PC-3 (cell line): ENCODE measurements at regions not wholly inside any gene's neighbourhood (a gene's known extent, or its start where the extent isn't known, plus 50 kb on each side); places are given as distances from the start of the nearest gene placed in this dataset.
"Not testable (repeated sequence)": the region's sequence is repeated elsewhere in the genome, so short reads cannot be mapped to it uniquely, and the experiment has no call there.

Source experiments
- ATAC-seq: fragments of 200-7000 bp; cut with Tn5 transposase; 2 replicates; pipeline ENCODE4 v1.9.1; 2020; ENCODE audit warnings: mild to moderate bottlenecking, moderate library complexity
- BruUV-seq: library from RNA; stranded (reverse); fragments of 400-500 nt; replicated peaks from 2 replicates; lab custom pipeline; 2021; lab: Mats Ljungman, UMichigan
- CTCF ChIA-PET: fragments of 300-600 bp; sonication (Branson Sonifier 250); formaldehyde crosslinking; loops from one replicate; lab custom pipeline; 2022; ENCODE audit warnings: antibody characterized with exemption; lab: Charles Lee
- POLR2A ChIA-PET: fragments of 300-600 bp; sonication (Branson Sonifier 250); formaldehyde crosslinking; loops from one replicate; lab custom pipeline; 2022; ENCODE audit warnings: antibody characterized with exemption; ENCODE audit not compliant: unreplicated experiment; lab: Charles Lee
- DNase-seq: peaks from one replicate; pipeline ENCODE4 v3.0.0-alpha.2; 2015
- H2AFZ ChIP-seq: fragments of 300-600 bp; sonication (generic); 2 replicates; pipeline ENCODE4 v1.6.0; 2016; ENCODE audit warnings: antibody characterized with exemption, low read length
- H3F3A ChIP-seq: fragments of 300-600 bp; sonication (generic); one replicate; pipeline ENCODE4 v1.6.0; 2017; ENCODE audit warnings: antibody characterized with exemption, low read length, control low read depth, mild to moderate bottlenecking; ENCODE audit not compliant: unreplicated experiment
- H3K27ac ChIP-seq: fragments of 300-600 bp; sonication (generic); 2 replicates; pipeline ENCODE4 v1.5.1; 2016; ENCODE audit warnings: mild to moderate bottlenecking, low read length
- H3K27me3 ChIP-seq: fragments of 300-600 bp; sonication (generic); 2 replicates; pipeline ENCODE4 v1.6.1; 2016; ENCODE audit warnings: low read length, mixed read lengths
- H3K36me3 ChIP-seq: fragments of 300-600 bp; sonication (generic); 2 replicates; pipeline ENCODE4 v1.6.1; 2016; ENCODE audit warnings: low read depth, mixed run types, low read length, mixed read lengths
- H3K4me1 ChIP-seq: fragments of 300-600 bp; sonication (generic); 2 replicates; pipeline ENCODE4 v1.5.1; 2016; ENCODE audit warnings: low read length; ENCODE audit not compliant: insufficient read depth
- H3K4me2 ChIP-seq: fragments of 300-600 bp; sonication (generic); 2 replicates; pipeline ENCODE4 v1.6.0; 2016; ENCODE audit warnings: low read length
- H3K4me3 ChIP-seq: fragments of 300-600 bp; sonication (generic); 2 replicates; pipeline ENCODE4 v1.5.1; 2016; ENCODE audit warnings: mild to moderate bottlenecking, low read length, mixed read lengths
- H3K79me2 ChIP-seq: fragments of 300-600 bp; sonication (generic); 2 replicates; pipeline ENCODE4 v1.6.1; 2017; ENCODE audit warnings: low read length, mixed read lengths
- H3K9ac ChIP-seq: fragments of 300-600 bp; sonication (generic); 2 replicates; pipeline ENCODE4 v1.6.0; 2016; ENCODE audit warnings: mild to moderate bottlenecking, low read length
- H3K9me2 ChIP-seq: fragments of 300-600 bp; sonication (generic); replicated peaks from 2 replicates; pipeline ENCODE4 v1.6.1; 2016; ENCODE audit warnings: mixed run types, low read length, mixed read lengths
- H3K9me3 ChIP-seq: fragments of 300-600 bp; sonication (generic); 2 replicates; pipeline ENCODE4 v1.6.1; 2016; ENCODE audit warnings: low read length, mixed read lengths
- H4K20me1 ChIP-seq: fragments of 300-600 bp; sonication (generic); 2 replicates; pipeline ENCODE4 v1.6.1; 2016; ENCODE audit warnings: low read length, mixed read lengths
- EZH2 ChIP-seq: fragments of 300-600 bp; sonication (generic); IDR thresholded peaks from one replicate; pipeline ENCODE4 v1.6.1; 2017; ENCODE audit warnings: antibody characterized with exemption, mild to moderate bottlenecking, low read length; ENCODE audit not compliant: unreplicated experiment
- EZH2phosphoT487 ChIP-seq: fragments of 300-600 bp; sonication (generic); IDR thresholded peaks from 2 replicates; pipeline ENCODE4 v1.6.1; 2018; ENCODE audit warnings: mild to moderate bottlenecking, antibody characterized with exemption, low read length, borderline replicate concordance
- intact Hi-C: fragments of 100-400 bp; cut with micrococcal nuclease; formaldehyde crosslinking; loops from 2 replicates; pipeline ENCODE4 v1.9.0; 2023
- TF ChIP-seq, protein P1 (sequence below): fragments of 300-600 bp; sonication (generic); conservative IDR thresholded peaks from 2 replicates; pipeline ENCODE4 v1.5.1; 2017; ENCODE audit warnings: antibody characterized with exemption, low read depth, mild to moderate bottlenecking, low read length

DNA sequence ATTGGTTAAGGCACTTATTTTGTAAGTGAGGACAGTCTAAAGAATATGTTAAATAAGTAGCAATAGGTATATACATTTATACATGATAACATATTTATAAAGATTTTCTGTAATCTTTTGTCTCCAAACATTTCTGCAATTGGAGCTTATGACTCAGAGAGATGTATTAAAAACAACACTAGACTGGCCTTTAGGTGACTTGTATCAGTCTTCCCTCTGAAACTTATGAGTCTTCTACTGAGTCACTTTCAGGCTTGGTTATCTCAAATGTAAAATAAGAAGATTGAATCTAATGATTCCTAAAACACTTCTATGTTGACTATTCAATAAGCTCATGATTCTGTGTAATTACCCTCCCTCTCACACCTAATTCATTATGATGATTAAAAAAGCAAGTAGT, 672.6 kb upstream of the NEGR1 start:
- DNase-seq (peak; percentile 44), ATAC-seq (peak; percentile 73; the same call in 1 of the 2 replicates)
- H3F3A ChIP-seq, result no peaks in the 10 kb centered on the region
- no TSS peak for BruUV-seq
- H4K20me1 ChIP-seq, result no peaks in the 10 kb centered on the region
- no peak for TF ChIP-seq EZH2
- TF ChIP-seq EZH2phosphoT487, result no peak
- TF ChIP-seq, protein P1, sequence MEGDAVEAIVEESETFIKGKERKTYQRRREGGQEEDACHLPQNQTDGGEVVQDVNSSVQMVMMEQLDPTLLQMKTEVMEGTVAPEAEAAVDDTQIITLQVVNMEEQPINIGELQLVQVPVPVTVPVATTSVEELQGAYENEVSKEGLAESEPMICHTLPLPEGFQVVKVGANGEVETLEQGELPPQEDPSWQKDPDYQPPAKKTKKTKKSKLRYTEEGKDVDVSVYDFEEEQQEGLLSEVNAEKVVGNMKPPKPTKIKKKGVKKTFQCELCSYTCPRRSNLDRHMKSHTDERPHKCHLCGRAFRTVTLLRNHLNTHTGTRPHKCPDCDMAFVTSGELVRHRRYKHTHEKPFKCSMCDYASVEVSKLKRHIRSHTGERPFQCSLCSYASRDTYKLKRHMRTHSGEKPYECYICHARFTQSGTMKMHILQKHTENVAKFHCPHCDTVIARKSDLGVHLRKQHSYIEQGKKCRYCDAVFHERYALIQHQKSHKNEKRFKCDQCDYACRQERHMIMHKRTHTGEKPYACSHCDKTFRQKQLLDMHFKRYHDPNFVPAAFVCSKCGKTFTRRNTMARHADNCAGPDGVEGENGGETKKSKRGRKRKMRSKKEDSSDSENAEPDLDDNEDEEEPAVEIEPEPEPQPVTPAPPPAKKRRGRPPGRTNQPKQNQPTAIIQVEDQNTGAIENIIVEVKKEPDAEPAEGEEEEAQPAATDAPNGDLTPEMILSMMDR, result no peak
- no peaks in the 10 kb centered on the region for H3K9me3 ChIP-seq
- H3K27me3 ChIP-seq, result no peaks in the 10 kb centered on the region
- ChIA-PET POLR2A (no interaction called here), CTCF (no interaction called here)
- no peaks in the 10 kb centered on the region for H3K36me3 ChIP-seq
- no peak overlapping the region for H2AFZ ChIP-seq
- H3K27ac ChIP-seq, result no peak overlapping the region
- H3K4me2 ChIP-seq, result no peak overlapping the region
- H3K79me2 ChIP-seq, result no peaks in the 10 kb centered on the region
- no peak overlapping the region for H3K4me3 ChIP-seq
- H3K9ac ChIP-seq, result no peak overlapping the region
- no peaks in the 10 kb centered on the region for H3K9me2 ChIP-seq
- intact Hi-C loops, result no loop called here
- H3K4me1 ChIP-seq, result no peaks in the 10 kb centered on the region

- CTCF ChIA-PET, H3F3A ChIP-seq, ATAC-seq, H3K27ac ChIP-seq, H3K27me3 ChIP-seq, H3K36me3 ChIP-seq, H3K9me2 ChIP-seq, H3K4me2 ChIP-seq, H3K4me3 ChIP-seq, H3K9ac ChIP-seq, H2AFZ ChIP-seq, H3K9me3 ChIP-seq, POLR2A ChIA-PET, DNase-seq, BruUV-seq, H3K79me2 ChIP-seq, intact Hi-C loops, H4K20me1 ChIP-seq: not testable (repeated sequence)
- peaks cover 27% of the 10 kb centered on the region for H3K4me1 ChIP-seq
Measured at GRCh38 chr1:72950900-72951299, 668.6 kb upstream of the NEGR1 start.

GRCh38 chr1:72946903-72947499, 664.7 kb upstream of the NEGR1 start:
- Histone ChIP-seq H3K9me3 (no peaks in the 10 kb centered on the region), H3K9me2 (no peaks in the 10 kb centered on the region), H3K36me3 (no peaks in the 10 kb centered on the region), H3K79me2 (no peaks in the 10 kb centered on the region), H4K20me1 (no peaks in the 10 kb centered on the region), H2AFZ (no peak overlapping the region), H3K27ac (no peak overlapping the region), H3K9ac (no peak overlapping the region), H3F3A (no peaks in the 10 kb centered on the region), H3K4me2 (peak overlapping the region; percentile 44), H3K4me1 (peaks cover 42% of the 10 kb centered on the region), H3K27me3 (no peaks in the 10 kb centered on the region), H3K4me3 (no peak overlapping the region)
- intact Hi-C loops, result no loop called here
- ATAC-seq (peak; percentile 26; the same call in 1 of the 2 replicates), DNase-seq (peak; percentile 59)
- ChIA-PET CTCF (interaction anchor here (0.6 kb wide), 1 partner anchor 119 kb away, joined by 4 read pairs; no protein-coding TSS in a partner anchor), POLR2A (no interaction called here)
- TF ChIP-seq, protein P1, result no peak
- TF ChIP-seq EZH2phosphoT487 (no peak), EZH2 (no peak)
- no TSS peak for BruUV-seq
